Activated CD4-positive, alpha-beta T cell treated with anti-CD3 and anti-CD28 coated beads, Interleukin-2, amount 10 ng/mL, durations not matched to agents 7 days and 5 days (primary cell): ENCODE measurements at regions not wholly inside any gene's neighbourhood (a gene's known extent, or its start where the extent isn't known, plus 50 kb on each side); places are given as distances from the start of the nearest gene placed in this dataset.
A peak's percentile ranks its signal among the peaks of the same experiment; 100 is the strongest.
"Not testable (repeated sequence)": the region's sequence is repeated elsewhere in the genome, so short reads cannot be mapped to it uniquely, and the experiment has no call there.

Experiments
- CTCF ChIA-PET: fragments of 350-600 bp; sonication (Branson Sonifier 250); formaldehyde crosslinking; loops from one replicate; lab custom pipeline; 2021; ENCODE audit warnings: antibody characterized with exemption; lab: Charles Lee
- POLR2A ChIA-PET: fragments of 350-600 bp; sonication (Branson Sonifier 250); formaldehyde crosslinking; loops from one replicate; lab custom pipeline; 2021; ENCODE audit warnings: antibody characterized with exemption; lab: Charles Lee
- DNase-seq: peaks from one replicate; pipeline ENCODE4 v3.0.0-alpha.2; 2020
- H3K27ac Mint-ChIP-seq: one replicate; pipeline ENCODE4 v1.8.0; 2021; ENCODE audit warnings: mild to moderate bottlenecking, moderate library complexity, mixed read lengths
- H3K27me3 Mint-ChIP-seq: one replicate; pipeline ENCODE4 v1.8.0; 2021; ENCODE audit warnings: mixed read lengths
- H3K36me3 Mint-ChIP-seq: one replicate; pipeline ENCODE4 v1.8.0; 2021; ENCODE audit warnings: low read depth, mixed read lengths
- H3K4me1 Mint-ChIP-seq: one replicate; pipeline ENCODE4 v1.8.0; 2021; ENCODE audit warnings: mixed read lengths
- H3K4me3 Mint-ChIP-seq: one replicate; pipeline ENCODE4 v1.8.0; 2021; ENCODE audit warnings: mild to moderate bottlenecking, moderate library complexity, mixed read lengths
- H3K9me3 Mint-ChIP-seq: one replicate; pipeline ENCODE4 v1.8.0; 2021; ENCODE audit warnings: mixed read lengths

DNA sequence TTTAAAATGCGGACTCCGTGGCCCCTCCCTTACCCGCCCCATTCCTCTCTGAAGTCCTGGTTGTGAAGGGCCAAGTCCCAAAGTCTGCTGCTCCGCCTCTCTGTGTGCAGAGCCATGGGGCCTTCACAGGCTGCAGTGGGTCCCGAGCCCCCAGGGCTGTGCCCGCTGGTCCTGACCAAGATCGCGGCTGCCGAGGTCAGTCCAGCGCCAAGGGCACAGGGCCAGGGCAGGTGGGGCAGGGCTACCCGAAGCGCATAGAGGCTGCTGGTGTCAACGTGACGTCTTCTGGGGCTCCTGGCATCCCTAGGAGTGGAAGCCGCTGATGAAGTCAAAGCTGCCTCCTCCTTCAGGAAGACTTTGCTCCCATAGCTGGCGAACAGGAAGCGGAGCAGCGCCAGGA is 858.8 kb downstream of the TUBA3C start:
- H3K27me3 Mint-ChIP-seq, DNase-seq, POLR2A ChIA-PET, H3K36me3 Mint-ChIP-seq, H3K4me3 Mint-ChIP-seq, CTCF ChIA-PET, H3K27ac Mint-ChIP-seq, H3K4me1 Mint-ChIP-seq, H3K9me3 Mint-ChIP-seq: not testable (repeated sequence)

DNA sequence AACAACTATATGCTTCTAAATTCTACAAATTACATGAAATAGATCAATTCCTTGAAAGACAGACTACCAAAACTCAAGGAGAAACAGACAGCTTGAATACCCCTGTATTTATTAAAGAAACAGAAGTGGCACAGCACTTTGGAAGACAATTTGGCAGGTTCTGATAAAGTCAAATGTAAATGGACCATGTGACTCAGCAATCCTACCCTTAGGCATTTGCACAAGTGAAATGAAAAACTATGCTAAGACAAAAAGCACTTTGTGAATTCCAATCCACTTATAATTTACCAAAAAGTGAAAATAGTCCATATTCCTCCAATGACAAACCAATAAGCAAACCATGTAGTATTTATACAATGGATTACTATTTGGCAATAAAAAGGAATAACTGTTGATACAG is 862.0 kb downstream of the TUBA3C start:
- H3K27ac Mint-ChIP-seq, H3K27me3 Mint-ChIP-seq, CTCF ChIA-PET, DNase-seq, H3K4me3 Mint-ChIP-seq, H3K36me3 Mint-ChIP-seq, H3K4me1 Mint-ChIP-seq, POLR2A ChIA-PET: not testable (repeated sequence)
- peaks cover 15% of the 10 kb centered on the region for H3K9me3 Mint-ChIP-seq

DNA sequence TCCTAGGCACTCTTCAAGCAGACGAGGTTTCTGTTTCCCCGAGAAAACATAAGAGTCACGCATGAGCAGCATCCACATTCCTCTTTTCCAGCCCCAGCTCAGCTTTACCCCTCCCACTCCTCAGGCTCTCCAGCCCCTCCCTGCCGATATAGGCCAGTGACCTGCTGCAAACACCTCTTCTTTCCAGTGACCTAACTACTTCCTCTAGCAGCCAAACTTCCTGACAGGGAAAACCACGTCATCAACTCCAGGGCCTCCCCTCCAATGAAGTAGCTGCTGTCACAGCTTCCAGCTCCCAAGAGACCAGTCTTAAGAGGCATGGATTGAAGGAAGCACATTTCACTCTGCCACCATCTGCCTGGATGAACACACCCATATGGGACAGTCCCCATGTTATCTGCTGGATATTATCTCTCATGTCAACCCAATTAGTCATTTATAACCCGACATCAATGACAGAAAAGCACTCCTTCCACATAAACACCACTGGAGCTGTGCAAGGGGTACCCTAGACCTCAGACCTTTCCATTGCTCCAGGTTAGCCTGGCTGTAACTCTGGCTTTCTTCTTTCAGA is 878.3 kb downstream of the TUBA3C start:
- CTCF ChIA-PET, H3K27ac Mint-ChIP-seq, H3K4me3 Mint-ChIP-seq, DNase-seq, H3K4me1 Mint-ChIP-seq, H3K27me3 Mint-ChIP-seq, H3K36me3 Mint-ChIP-seq, POLR2A ChIA-PET: not testable (repeated sequence)
- H3K9me3 Mint-ChIP-seq = peaks cover 14% of the 10 kb centered on the region

- H3K27me3 Mint-ChIP-seq, H3K27ac Mint-ChIP-seq, DNase-seq, CTCF ChIA-PET, POLR2A ChIA-PET, H3K4me1 Mint-ChIP-seq, H3K4me3 Mint-ChIP-seq, H3K36me3 Mint-ChIP-seq: not testable (repeated sequence)
- H3K9me3 Mint-ChIP-seq = peaks cover 14% of the 10 kb centered on the region
These were observed 880.7 kb downstream of the TUBA3C start for GRCh38 chr13:18300968-18301367.

GRCh38 chr13:18297359-18297758 is 884.3 kb downstream of the TUBA3C start:
- DNase-seq, CTCF ChIA-PET, H3K4me3 Mint-ChIP-seq, H3K9me3 Mint-ChIP-seq, POLR2A ChIA-PET, H3K36me3 Mint-ChIP-seq, H3K4me1 Mint-ChIP-seq, H3K27me3 Mint-ChIP-seq, H3K27ac Mint-ChIP-seq: not testable (repeated sequence)

GRCh38 chr13:18296617-18297016 is 885.0 kb downstream of the TUBA3C start:
- H3K36me3 Mint-ChIP-seq, CTCF ChIA-PET, H3K4me3 Mint-ChIP-seq, DNase-seq, H3K27me3 Mint-ChIP-seq, POLR2A ChIA-PET, H3K27ac Mint-ChIP-seq, H3K9me3 Mint-ChIP-seq, H3K4me1 Mint-ChIP-seq: not testable (repeated sequence)

GRCh38 chr13:18294311-18294710 is 887.3 kb downstream of the TUBA3C start:
- H3K27ac Mint-ChIP-seq = peak overlapping the region; percentile 78
- H3K27me3 Mint-ChIP-seq, H3K9me3 Mint-ChIP-seq, POLR2A ChIA-PET, H3K4me3 Mint-ChIP-seq, CTCF ChIA-PET, DNase-seq, H3K36me3 Mint-ChIP-seq, H3K4me1 Mint-ChIP-seq: not testable (repeated sequence)

- H3K9me3 Mint-ChIP-seq, H3K36me3 Mint-ChIP-seq, H3K4me1 Mint-ChIP-seq, H3K4me3 Mint-ChIP-seq, CTCF ChIA-PET, POLR2A ChIA-PET, DNase-seq, H3K27me3 Mint-ChIP-seq, H3K27ac Mint-ChIP-seq: not testable (repeated sequence)
These were observed 894.8 kb downstream of the TUBA3C start for GRCh38 chr13:18286848-18287247.

GRCh38 chr13:18285663-18286062 is 896.0 kb downstream of the TUBA3C start:
- POLR2A ChIA-PET, H3K9me3 Mint-ChIP-seq, H3K4me3 Mint-ChIP-seq, DNase-seq, CTCF ChIA-PET, H3K36me3 Mint-ChIP-seq, H3K27me3 Mint-ChIP-seq, H3K27ac Mint-ChIP-seq, H3K4me1 Mint-ChIP-seq: not testable (repeated sequence)

- H3K4me3 Mint-ChIP-seq, H3K27ac Mint-ChIP-seq, DNase-seq, H3K4me1 Mint-ChIP-seq, H3K27me3 Mint-ChIP-seq, CTCF ChIA-PET, H3K36me3 Mint-ChIP-seq, POLR2A ChIA-PET, H3K9me3 Mint-ChIP-seq: not testable (repeated sequence)
These were observed 897.6 kb downstream of the TUBA3C start for GRCh38 chr13:18284040-18284439.

DNA sequence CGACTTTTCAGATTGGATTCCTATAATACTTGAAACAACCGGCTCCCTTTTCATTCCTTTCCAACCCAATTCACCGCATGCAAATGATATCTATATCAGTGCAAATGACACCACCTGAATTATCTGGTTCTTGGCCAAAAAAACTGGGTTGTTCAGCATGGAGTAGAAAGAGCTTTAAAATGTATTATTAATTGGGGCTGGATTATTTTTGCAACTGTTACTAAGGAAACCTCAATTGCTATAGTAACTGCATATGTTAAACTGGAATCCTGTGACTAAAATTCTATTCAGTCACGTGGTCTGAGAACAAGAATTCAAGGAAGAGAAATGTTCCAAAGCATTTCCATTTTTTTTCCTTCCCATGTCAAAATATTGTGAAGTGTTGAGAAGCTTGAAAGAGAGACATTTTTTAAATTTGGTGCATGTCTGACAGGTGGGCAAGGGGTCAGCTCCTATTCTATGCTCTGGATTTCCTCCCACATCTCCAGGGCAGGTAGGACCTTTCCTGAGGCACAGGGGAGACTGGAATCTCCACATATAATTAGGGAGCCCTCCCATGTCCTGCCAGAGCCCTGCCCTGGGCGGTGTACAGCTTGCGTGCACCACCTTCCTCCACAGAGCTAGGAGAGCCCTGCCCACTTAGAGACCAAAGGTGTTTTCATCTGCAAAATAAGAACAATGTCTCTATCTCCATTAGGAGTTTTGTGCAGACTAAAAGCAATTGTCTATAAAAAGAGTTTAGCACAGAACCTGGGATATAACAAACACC is 899.6 kb downstream of the TUBA3C start:
- H3K4me3 Mint-ChIP-seq, H3K27me3 Mint-ChIP-seq, H3K36me3 Mint-ChIP-seq, DNase-seq, H3K4me1 Mint-ChIP-seq, POLR2A ChIA-PET, CTCF ChIA-PET, H3K9me3 Mint-ChIP-seq, H3K27ac Mint-ChIP-seq: not testable (repeated sequence)

GRCh38 chr13:18280904-18281828 is 900.5 kb downstream of the TUBA3C start:
- H3K4me1 Mint-ChIP-seq, H3K36me3 Mint-ChIP-seq, H3K27me3 Mint-ChIP-seq, H3K27ac Mint-ChIP-seq, POLR2A ChIA-PET, DNase-seq, CTCF ChIA-PET, H3K4me3 Mint-ChIP-seq, H3K9me3 Mint-ChIP-seq: not testable (repeated sequence)

GRCh38 chr13:18279971-18280370 is 901.7 kb downstream of the TUBA3C start:
- DNase-seq, H3K27ac Mint-ChIP-seq, H3K4me3 Mint-ChIP-seq, H3K9me3 Mint-ChIP-seq, H3K36me3 Mint-ChIP-seq, CTCF ChIA-PET, H3K4me1 Mint-ChIP-seq, H3K27me3 Mint-ChIP-seq, POLR2A ChIA-PET: not testable (repeated sequence)
